ENCODE measurements at regions not wholly inside any gene's neighbourhood (a gene's known extent, or its start where the extent isn't known, plus 50 kb on each side); places are given as distances from the start of the nearest gene placed in this dataset.

DNA sequence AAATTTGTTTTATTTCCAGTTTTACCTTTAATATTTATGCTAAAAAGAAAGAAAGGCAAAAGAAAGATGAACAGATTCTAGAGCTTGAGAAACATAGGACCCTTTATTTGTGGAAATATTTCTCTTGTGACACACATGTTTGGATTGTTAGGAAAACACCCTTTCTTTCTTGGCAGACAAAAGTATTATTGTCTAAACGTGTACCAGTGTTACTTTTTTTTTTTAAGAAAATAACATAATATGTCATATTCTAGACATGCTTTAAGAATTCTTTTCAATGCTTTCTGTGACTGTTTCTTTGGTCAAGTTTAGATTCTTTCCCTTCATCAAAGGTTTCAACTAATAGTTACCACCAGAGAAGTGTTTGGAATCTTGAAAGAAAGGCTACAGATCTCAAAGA, 183.4 kb upstream of the CNR1 start:
- TF ChIP-seq GATA2 (IDR thresholded peaks at IDR 0.05; ENCODE audit: low read depth, low read length) (no peak), GATA3 (IDR thresholded peaks at IDR 0.05; ENCODE audit: low read depth, low read length) (no peak)
